GM12878 (cell line): ENCODE measurements at regions not wholly inside any gene's neighbourhood (a gene's known extent, or its start where the extent isn't known, plus 50 kb on each side); places are given as distances from the start of the nearest gene placed in this dataset.

Experiments used
- JUND ChIP-seq: IDR thresholded peaks from 2 replicates; pipeline ENCODE4 v1.6.1; 2012; ENCODE audit warnings: low read depth, mild to moderate bottlenecking, low read length, improper control_type of control experiment, moderate library complexity
- LARP7 ChIP-seq: fragments of 450-650 bp; IDR thresholded peaks from 2 replicates; pipeline ENCODE4 v1.6.1; 2017; ENCODE audit warnings: mild to moderate bottlenecking
- ZNF24 ChIP-seq: fragments of 450-650 bp; IDR thresholded peaks from 2 replicates; pipeline ENCODE4 v1.6.1; 2017; ENCODE audit warnings: antibody characterized with exemption, mild to moderate bottlenecking
- TF ChIP-seq, protein P1 (sequence below): IDR thresholded peaks from 2 replicates; pipeline ENCODE4 v1.6.1; 2012; ENCODE audit warnings: low read depth, low read length, improper control_type of control experiment

DNA sequence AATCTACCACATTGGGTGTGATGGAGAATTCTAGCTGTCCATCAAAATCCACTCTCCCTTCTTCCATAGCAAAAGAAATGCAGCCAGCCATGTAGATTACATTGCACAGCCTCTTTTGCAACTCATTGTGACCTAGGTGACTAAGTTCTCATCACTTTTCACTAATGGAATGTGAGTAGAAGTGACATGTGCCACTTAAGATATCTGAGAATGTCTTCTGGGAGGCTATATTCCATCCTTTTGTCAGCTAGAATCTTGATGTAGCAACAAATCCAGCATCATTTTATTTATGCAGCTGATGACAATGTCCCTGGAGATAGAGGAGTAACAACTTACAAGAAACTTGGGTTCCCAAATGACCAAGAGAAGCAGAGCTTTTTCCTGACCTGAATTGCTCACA, 61.5 kb upstream of the API5 start:
- TF ChIP-seq LARP7 (no peak), JUND (no peak), ZNF24 (no peak)
- TF ChIP-seq, protein P1, sequence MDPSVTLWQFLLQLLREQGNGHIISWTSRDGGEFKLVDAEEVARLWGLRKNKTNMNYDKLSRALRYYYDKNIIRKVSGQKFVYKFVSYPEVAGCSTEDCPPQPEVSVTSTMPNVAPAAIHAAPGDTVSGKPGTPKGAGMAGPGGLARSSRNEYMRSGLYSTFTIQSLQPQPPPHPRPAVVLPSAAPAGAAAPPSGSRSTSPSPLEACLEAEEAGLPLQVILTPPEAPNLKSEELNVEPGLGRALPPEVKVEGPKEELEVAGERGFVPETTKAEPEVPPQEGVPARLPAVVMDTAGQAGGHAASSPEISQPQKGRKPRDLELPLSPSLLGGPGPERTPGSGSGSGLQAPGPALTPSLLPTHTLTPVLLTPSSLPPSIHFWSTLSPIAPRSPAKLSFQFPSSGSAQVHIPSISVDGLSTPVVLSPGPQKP = no peak
